Right ventricle myocardium superior (tissue), 1 donor: ENCODE measurements at regions not wholly inside any gene's neighbourhood (a gene's known extent, or its start where the extent isn't known, plus 50 kb on each side); places are given as distances from the start of the nearest gene placed in this dataset.

Experiments used
- ATAC-seq: fragments of 200-7000 bp; cut with Tn5 transposase; one replicate; pipeline ENCODE4 v1.9.1; 2020; ENCODE audit warnings: mild to moderate bottlenecking; ENCODE audit not compliant: poor library complexity
- DNase-seq: peaks from one replicate; pipeline ENCODE4 v3.0.0-alpha.2; 2020
- intact Hi-C: fragments of 100-400 bp; cut with DNase I; formaldehyde crosslinking; loops from one replicate; pipeline ENCODE4 v1.11.2; 2022
- donor health status: DM: no; HTN: yes; CAD: no; lungs with severe emphysema.

DNA sequence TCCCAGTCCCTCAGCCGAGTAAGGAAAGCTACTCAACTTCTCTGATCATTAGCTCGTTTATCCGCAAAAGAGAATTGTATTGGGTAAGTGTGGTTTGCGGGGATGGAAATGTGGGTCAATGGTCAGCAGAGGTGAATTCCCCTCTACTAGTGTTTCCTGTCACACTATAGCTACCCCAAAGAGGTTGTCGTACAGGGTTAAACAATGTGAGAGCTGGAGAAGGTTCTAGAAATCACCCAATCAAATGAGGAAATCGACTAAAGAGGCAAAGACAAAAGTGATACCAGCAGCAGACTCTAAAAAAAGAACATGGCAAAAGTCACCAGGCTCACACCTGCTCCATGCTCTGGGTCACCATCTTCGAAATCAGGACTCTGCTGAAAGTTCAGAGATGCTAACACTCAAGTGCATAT is 144.7 kb upstream of the ITGA4 start:
- no peak for DNase-seq
- intact Hi-C loops: no loop called here
- ATAC-seq: no peak

DNA sequence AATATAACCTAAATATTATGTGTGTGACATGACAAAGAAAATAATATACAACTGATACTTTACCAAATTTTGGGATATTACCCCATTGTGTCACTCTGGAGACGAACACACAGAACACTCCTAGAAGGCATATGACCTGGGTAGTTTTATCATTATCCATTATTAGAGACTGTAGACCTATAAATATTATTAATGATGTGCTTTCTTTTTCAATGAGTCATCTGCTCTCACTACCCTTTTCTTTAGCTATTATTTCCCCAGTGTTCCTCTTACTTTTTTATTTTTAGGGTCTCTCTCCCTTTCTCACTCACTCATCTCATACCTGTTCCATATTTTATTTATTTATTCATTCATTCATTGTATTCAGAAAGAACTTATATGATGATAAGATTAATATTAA is 143.3 kb upstream of the ITGA4 start:
- DNase-seq (no peak), ATAC-seq (no peak)
- intact Hi-C loops: no loop called here

DNA sequence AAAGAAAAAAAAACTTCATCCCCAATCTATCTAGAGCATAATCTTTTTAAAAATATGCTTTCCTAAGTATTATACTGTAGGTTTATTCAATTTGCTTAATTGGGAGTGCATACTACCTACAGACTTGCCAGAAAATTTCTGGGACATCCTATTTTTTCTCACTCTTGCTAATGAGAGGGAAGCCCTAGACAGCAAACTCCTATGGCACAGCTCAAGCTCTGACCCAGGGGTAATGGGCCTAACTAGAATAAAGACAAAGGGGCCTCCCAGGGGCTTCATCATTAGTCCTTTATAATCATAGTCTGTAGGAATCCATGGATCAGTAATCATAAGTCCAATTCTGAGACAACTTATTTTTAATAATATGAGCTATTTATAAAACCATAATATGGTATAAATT is 142.6 kb upstream of the ITGA4 start:
- intact Hi-C loops: no loop called here
- ATAC-seq (no peak), DNase-seq (no peak)

DNA sequence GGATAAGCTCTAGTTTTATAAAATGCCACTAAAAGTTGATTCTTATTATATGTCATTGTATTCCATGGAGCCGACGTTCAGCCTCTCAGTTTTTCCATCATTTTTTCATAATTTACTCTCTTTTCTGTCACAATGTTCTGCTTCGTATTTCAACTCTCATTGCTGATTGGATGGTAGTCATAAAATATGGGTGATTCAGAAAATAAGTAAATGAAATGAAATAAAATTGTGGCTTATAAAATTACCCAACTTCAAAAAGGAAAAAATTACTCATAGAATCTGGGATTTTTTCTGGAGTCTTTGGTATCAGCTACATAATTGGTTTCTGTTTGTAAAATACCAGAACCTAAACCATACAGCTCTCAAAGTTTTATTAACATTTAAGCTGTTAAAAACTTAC is 139.7 kb upstream of the ITGA4 start:
- DNase-seq: no peak
- no peak for ATAC-seq
- intact Hi-C loops: no loop called here

DNA sequence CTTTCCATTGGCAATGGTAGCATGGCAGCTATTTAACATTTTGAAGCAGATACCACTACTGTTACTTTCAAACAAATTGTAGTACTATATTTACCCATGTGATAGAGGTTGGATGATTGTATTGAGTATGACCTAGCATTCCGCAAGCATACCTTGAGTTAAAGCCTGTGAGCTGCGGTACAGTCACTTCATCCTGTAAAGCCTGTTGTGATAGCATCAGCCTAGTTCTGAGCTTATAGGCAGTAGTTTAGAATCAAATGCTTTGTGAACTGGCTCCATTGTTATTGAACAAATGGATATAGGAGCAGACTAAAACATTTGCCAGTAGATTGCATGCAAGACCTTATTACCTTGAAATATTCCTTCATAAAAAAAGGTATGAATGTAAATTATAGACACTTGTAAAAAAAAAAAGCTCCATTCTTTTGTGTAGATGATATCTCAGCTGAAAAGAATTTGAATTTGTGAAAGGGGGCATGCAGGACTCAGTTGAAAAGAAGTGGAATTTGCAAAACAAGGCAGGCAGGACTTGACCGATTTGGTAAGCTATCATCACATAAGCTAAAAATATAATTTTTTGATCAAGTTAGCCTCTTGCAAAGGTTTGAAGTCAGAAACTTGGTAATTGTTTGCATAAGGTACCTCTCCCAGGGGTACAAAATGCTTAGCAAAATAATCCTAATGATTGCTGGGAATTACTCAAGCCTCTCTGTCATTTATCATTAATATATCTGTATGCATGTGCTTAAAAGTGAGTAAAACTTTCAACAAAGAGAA is 138.5 kb upstream of the ITGA4 start:
- DNase-seq (no peak), ATAC-seq (no peak)
- intact Hi-C loops: no loop called here

DNA sequence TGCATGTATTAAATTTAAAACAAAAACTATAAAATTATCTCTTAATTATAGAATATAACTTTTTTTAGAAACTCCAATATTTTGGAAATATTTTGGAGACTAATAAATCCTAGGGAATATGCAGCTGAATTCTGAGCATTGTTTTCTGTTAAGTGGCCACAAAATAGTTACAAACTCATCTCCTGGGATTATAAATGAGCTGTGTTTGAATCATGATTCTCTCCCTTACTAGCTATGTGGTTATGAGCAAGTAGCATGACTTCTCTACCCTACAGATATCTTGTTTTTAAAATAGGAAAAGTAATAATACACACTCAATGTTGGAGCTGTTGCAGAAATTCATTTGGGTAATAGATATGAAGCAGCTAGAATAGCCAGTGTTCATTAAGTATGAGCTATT is 137.9 kb upstream of the ITGA4 start:
- DNase-seq (no peak), ATAC-seq (no peak)
- intact Hi-C loops: no loop called here

DNA sequence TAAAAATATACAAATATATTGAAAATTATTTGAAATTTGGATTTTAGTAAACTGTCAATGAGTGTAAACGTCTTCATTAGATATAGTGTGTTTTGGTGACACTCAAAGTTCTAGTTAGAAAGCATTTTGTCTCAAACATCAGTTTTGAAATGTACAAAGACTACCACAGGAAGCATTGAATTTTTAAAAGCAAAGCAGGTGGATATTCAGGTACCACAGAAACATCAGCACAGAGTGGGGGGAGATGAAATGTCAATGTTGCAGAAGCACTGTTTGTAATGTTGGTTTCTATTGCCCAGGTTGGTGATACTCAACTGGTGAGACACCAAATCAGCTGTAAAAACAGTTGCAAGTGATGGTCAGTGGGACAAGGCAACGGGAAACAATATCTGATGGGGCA is 136.5 kb upstream of the ITGA4 start:
- intact Hi-C loops: no loop called here
- DNase-seq (no peak), ATAC-seq (no peak)

DNA sequence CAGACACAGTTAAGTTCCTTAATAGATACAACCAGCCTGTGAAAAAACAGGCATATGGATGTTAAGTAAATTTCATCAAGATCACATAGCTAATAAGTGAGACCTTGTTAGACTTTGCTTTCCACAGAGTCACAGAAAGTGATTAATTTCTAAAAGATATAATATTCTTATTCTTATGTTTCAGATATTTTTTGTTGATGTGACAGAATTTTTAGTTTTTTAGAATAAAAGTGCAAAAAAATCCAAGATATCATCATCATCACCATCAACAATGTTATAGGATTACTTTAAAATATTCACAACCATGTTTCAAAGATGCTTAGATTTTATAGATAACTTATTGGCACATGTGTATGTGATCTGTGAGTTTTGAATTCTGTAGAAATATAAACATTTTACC is 132.3 kb upstream of the ITGA4 start:
- no peak for ATAC-seq
- intact Hi-C loops: no loop called here
- no peak for DNase-seq

DNA sequence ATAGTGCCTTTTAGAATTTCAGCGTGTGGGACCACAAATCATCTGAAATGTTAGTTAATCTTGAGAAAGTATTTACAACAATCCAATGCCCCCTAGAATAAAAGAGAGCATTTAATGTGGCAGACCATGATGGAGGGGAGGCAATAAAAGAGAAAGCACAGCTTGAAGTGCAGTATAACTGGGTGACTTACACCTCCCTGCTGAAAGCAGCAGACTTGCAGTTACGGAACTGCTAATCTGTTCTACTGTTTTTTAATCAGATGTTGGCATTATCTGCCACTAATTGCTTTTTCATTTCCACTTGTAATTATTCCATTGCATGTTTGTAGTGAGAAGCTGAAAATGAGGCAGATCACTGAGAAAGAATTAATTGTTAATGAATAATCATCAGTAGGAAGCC is 130.5 kb upstream of the ITGA4 start:
- DNase-seq: no peak
- ATAC-seq: no peak
- intact Hi-C loops: no loop called here

DNA sequence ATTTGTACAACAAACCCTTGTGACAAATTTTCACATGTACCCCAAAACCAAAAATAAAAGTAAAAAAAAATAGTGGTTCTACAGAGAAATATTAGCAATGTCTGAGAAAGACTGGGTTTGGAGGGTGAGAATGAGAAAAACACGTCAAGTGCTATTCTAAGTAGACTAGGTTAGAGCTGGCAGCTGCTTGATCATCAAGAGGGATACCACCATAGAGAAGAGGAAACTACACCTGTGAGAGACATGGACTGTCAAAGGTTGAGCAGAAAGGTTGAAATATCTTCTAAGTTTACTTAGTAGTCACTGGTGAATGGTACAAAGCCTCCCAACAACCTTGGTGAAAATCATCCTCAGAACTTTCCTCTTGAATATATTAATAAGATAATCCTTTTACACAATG is 126.9 kb upstream of the ITGA4 start:
- no peak for ATAC-seq
- DNase-seq: no peak
- intact Hi-C loops: no loop called here

DNA sequence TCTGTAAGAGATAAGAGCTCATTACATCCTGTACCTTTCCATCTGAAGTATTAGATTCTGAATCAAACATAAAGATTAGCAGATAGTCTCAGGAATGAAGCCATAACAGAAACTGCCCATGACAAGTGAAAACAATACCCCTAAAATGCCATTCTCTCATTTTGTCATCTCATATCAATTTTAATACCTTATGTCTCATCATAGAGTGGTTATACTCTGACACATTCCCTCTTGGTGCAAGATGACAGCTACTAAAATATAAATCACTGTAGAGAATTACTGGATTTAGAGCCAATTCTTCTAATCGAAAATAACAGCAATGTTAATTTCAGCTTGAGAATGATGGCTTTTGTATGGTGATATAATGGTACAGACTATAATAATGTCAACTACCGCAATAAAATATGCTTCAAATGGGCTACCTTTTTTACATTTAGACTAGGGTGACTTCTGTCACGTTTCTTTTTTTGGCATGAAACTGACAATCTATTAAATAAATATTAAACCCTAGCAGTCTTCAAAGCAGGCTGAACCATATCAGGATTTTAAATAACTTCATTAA is 125.1 kb upstream of the ITGA4 start:
- intact Hi-C loops: no loop called here
- DNase-seq (no peak), ATAC-seq (no peak)

DNA sequence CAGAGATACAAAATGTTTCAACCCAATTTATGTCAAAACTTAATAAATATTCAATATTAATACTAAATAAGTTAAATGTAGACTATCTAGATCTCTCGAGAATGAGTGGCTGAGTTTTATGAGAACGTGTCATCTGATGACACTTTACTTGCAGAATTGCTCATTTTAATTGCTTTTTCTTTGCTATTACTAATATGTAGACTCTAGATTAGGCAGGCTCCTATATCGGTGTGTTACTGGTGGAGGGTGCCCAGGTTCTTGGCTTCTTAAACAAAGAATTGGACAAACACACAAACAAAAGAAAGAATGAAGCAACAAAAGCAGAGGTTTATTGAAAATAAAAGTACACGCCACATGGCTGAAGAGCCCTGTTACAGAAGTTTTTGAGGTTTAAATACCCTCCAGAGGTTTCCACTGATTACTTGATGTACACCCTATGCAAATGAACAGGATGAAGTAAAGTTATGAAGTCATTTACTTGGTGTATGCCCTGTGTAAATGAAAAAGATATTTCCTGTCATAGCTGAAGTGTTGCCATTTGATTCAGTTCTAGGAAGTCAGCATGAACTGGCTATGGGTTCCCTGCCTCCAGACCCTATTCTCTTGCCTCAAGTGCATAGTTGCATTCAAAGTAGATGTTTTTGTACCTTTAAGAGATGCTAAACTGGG is 122.9 kb upstream of the ITGA4 start:
- intact Hi-C loops: no loop called here

DNA sequence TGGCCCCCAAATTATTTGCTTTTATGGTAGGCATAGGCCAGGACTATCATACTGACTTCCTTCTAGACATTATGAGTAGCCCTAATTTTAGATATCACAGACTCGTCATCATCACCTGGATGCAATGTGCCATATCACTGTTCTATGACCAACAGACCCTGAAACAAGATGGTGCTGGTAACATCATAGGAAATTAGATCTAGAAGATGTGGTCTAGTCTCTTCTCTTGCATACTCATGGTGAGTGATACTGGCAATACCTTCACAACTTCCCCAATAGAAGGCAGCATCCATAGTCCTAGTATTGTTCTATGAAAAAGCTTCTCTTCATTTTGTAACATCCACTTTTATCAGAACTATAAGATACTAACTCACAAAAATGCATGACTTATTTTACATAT is 116.3 kb upstream of the ITGA4 start:
- intact Hi-C loops: no loop called here
- no peak for DNase-seq

More for the DNA sequence above, 122.9 kb upstream of the ITGA4 start:
- ATAC-seq (no peak), DNase-seq (no peak)

DNA sequence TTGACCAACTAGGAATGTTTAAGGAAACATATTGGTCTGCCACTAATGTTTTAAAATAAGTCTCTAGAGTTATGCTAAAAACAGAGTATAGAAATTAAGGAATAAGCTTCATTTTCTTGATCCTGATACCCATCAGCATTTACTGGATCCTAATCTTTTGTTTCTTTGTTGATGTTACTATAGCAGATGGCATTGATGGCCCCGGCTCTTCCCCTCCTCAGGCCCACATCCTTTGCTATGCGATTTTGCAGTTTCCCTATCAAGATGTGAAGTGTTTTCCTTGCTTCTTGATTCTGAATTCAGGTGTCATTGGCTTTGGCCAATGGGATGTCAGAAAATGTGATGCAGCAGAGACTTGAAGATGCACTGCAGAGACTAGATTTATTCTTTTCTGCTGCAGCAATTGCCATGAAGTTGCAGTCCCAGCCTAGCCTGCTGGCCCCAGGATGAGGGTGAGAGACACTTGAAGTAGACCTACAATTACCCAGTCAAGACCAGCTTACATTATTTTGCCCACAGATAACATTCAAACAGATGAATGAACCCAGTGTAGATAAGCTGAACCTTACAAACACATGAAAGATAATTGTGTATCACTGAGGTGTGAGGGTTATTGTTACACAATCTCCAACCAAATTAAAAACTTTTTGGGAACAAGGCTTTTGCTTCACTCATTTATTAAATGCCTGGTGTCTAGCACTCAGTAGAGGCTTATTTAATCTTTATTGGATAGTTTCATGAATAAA is 115.2 kb upstream of the ITGA4 start:
- DNase-seq (no peak), ATAC-seq (no peak)
- intact Hi-C loops: no loop called here

More for the DNA sequence above, 116.3 kb upstream of the ITGA4 start:
- ATAC-seq: no peak

DNA sequence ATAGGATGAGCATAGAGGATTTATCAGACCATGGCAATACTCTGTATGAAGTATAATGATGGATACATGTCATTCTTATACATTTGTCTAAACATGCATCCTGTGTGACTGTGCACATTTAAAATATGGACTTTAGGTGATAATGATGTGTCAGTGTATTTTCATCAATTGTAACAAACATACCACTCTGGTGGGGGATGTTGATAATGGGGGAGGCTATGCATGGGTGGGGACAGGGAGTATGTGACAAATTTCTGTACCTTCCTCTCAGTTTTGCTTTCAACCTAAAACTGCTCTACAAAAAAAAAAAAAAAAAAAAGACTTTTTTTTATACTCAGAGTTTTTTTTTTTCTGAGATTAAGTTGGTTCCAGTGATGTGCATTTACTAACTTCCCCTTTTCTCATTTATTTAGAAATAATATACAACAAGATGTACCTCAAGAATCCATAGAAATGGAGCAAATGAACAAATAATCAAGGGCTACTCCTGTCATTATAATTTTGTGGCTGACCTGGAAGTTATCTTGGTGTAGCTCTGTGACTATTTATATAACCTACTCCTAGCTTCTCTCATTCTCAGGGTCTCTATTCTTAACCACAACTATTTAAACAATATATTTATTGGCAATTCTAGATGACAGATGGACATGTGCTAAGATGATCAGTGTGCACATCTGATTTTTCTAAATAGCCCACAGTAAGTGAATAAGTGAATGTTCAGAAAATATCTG is 108.9 kb upstream of the ITGA4 start:
- intact Hi-C loops: no loop called here
- ATAC-seq (no peak), DNase-seq (no peak)

DNA sequence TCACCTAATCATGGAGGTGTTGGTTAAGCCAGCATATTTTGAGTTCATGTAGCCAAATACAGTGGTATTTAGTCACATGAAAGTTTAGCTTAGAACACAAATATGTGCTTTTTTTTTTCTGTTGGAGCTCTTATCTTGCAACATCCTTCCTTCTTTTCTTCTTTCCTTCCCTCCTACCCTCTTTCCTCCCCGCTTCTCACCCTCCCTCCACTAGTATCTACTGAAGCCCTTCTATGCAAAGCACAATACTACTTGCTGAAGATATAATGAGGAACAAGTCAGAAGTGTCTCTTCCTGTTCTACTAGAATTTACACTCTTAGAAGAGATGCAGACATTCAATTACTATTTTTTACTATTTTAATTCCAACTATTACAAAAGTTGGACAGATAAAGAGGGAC is 105.0 kb upstream of the ITGA4 start:
- intact Hi-C loops: no loop called here
- ATAC-seq: no peak
- no peak for DNase-seq

DNA sequence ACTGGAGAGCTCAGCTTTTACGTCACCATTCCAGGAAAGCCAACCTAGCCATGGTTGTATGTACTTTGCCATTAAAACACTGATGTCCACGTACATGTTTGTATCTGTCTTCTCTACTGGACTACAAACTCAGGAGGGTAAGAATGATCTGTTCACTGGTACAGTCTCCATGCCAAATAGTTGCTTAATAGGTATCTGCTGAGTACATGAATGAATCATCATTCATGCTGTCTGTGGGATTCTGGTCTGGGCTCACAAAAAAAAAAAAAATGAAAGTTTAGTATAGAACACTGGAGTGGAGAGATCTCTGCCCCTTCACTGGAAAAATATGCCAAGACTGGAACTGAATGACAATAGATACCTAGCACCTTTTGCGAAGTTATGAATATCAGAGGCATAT is 102.6 kb upstream of the ITGA4 start:
- intact Hi-C loops: no loop called here
- no peak for ATAC-seq

DNA sequence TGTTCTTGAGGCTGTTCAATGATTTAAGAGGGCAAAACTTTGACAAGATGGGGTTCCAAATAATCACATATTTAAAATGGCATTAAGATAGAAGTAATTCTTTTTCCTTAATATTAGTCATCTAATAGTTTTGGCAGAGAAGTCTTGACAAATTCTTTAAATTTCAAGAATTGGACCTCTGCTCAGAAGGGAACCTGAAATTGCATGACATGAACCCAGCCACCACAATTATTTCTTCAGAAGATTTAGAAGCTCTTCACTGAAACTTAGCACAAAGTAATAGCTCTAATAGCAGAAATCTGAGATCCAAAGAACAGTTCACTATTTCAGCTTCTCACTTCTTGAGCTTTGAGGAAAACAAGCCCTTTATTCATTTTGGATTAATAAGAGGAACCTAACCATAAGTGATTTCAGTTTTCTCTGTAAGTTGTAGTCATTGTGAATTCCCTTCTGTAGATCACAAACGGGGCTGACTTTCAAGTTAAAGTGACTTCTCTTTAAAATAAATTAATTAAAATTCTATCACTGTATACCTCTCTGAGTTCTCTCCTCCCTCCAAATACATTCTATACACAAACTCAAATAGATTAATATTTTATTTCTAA is 100.6 kb upstream of the ITGA4 start:
- DNase-seq (no peak), ATAC-seq (no peak)
- intact Hi-C loops: no loop called here

More for the DNA sequence above, 102.6 kb upstream of the ITGA4 start:
- no peak for DNase-seq

DNA sequence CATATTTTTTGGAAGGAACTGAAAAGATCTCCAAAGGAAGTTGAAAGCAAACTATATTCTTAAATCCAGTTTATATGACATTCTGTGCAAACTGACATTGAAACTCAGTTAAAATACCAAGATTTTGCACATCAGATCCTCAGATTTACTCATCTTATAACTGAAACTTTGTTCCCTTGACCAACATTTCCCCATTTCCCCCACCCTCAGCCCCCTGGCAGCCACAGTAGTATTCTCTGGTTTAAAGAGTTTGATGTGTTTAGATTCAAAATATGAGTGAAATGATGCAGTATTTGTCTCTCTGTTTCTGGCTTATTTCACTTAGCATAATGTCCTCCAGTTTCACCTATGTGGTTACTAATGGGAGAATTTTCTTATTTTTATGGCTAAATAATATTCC is 99.2 kb upstream of the ITGA4 start:
- ATAC-seq (no peak), DNase-seq (no peak)
- intact Hi-C loops: no loop called here
